Breast epithelium (tissue), 3 donors: ENCODE measurements at regions not wholly inside any gene's neighbourhood (a gene's known extent, or its start where the extent isn't known, plus 50 kb on each side); places are given as distances from the start of the nearest gene placed in this dataset.

Source experiments
- CTCF ChIP-seq, 3 donors: fragments of 450-650 bp; IDR thresholded peaks; one replicate each; pipeline ENCODE4 v1.5.1; 2016 to 2017; ENCODE audit warnings: antibody characterized with exemption in 3 of 3, mild to moderate bottlenecking in 3 of 3, moderate library complexity in 3 of 3
- POLR2A ChIP-seq: fragments of 450-650 bp; IDR thresholded peaks from one replicate; pipeline ENCODE4 v1.6.1; 2016; ENCODE audit warnings: antibody characterized with exemption, mild to moderate bottlenecking, moderate library complexity

GRCh38 chr7:18425838-18426445 is 69.6 kb upstream of the HDAC9 start:
- TF ChIP-seq POLR2A (no peak), CTCF (IDR thresholded peaks at IDR 0.05) (no peak)
